H1 (cell line): ENCODE measurements at regions not wholly inside any gene's neighbourhood (a gene's known extent, or its start where the extent isn't known, plus 50 kb on each side); places are given as distances from the start of the nearest gene placed in this dataset.

Experiments
- CTCF ChIA-PET: fragments of 300-600 bp; sonication (Branson Sonifier 250); formaldehyde crosslinking; loops from one replicate; lab custom pipeline; 2021; ENCODE audit not compliant: partially characterized antibody; lab: Charles Lee
- POLR2A ChIA-PET: fragments of 300-600 bp; sonication (Branson Sonifier 250); formaldehyde crosslinking; loops from one replicate; lab custom pipeline; 2021; ENCODE audit warnings: inconsistent platforms; ENCODE audit not compliant: partially characterized antibody; lab: Charles Lee
- DNase-seq, 2 experiments: peaks; one replicate each; pipeline versions ENCODE4 v3.0.0 to v3.0.0-alpha.2; 2010 to 2022; ENCODE audit warnings: low spot score in 2 of 2, low read depth in 1 of 2, mixed read lengths in 1 of 2
- FAIRE-seq: peaks from 2 replicates; lab custom pipeline; 2011; peaks lifted over from hg19 to GRCh38; lab: Jason Lieb, UNC
- H2AFZ ChIP-seq: 2 replicates; pipeline ENCODE4 v1.8.1; 2012; ENCODE audit warnings: low read length, inconsistent platforms
- H2AK5ac ChIP-seq: 2 replicates; pipeline ENCODE4 v1.6.1; 2013; ENCODE audit warnings: low read depth, low read length
- H2BK120ac ChIP-seq: replicated peaks from 2 replicates; pipeline ENCODE3; 2013; ENCODE audit warnings: low read depth, low read length, inconsistent platforms
- H2BK12ac ChIP-seq: 2 replicates; pipeline ENCODE4 v1.6.1; 2013; ENCODE audit warnings: low read depth, low read length
- H2BK15ac ChIP-seq: 2 replicates; pipeline ENCODE4 v1.6.1; 2013; ENCODE audit warnings: low read length
- H2BK20ac ChIP-seq: 2 replicates; pipeline ENCODE4 v1.6.1; 2013; ENCODE audit warnings: low read length
- H2BK5ac ChIP-seq: 2 replicates; pipeline ENCODE4 v1.6.1; 2013; ENCODE audit warnings: low read depth, low read length
- H3K14ac ChIP-seq: 2 replicates; pipeline ENCODE4 v1.6.1; 2013; ENCODE audit warnings: inconsistent platforms; ENCODE audit not compliant: insufficient read length
- H3K18ac ChIP-seq: 2 replicates; pipeline ENCODE4 v1.6.1; 2013; ENCODE audit warnings: low read length; ENCODE audit errors: extremely low read depth
- H3K23ac ChIP-seq: 2 replicates; pipeline ENCODE4 v1.6.1; 2013; ENCODE audit warnings: inconsistent platforms; ENCODE audit not compliant: insufficient read length
- H3K23me2 ChIP-seq: 2 replicates; pipeline ENCODE4 v1.6.1; 2013; ENCODE audit warnings: low read depth, low read length
- H3K27ac ChIP-seq: 2 replicates; pipeline ENCODE4 v1.6.1; 2011; ENCODE audit warnings: low read depth, low read length, inconsistent platforms
- H3K27me3 ChIP-seq, 4 experiments: replicated peaks in 1 of 4; 1 replicate in 1 of 4; 2 replicates in 3 of 4; pipeline versions ENCODE4 v1.6.1 to v1.8.1; 2011 to 2013; ENCODE audit warnings: low read length in 3 of 4, mild to moderate bottlenecking in 3 of 4, inconsistent platforms in 2 of 4, mixed read lengths in 2 of 4, moderate library complexity in 1 of 4; ENCODE audit not compliant: control insufficient read depth in 3 of 4, insufficient read depth in 3 of 4; ENCODE audit errors: extremely low read depth in 1 of 4
- H3K36me3 ChIP-seq, 4 experiments: 2 replicates each; pipeline versions ENCODE4 v1.6.1 to v1.8.1; 2011 to 2013; ENCODE audit warnings: mild to moderate bottlenecking in 4 of 4, low read length in 3 of 4, moderate library complexity in 2 of 4, control low read depth in 1 of 4, inconsistent platforms in 1 of 4; ENCODE audit not compliant: insufficient read depth in 4 of 4, control insufficient read depth in 2 of 4
- H3K4ac ChIP-seq: replicated peaks from 2 replicates; pipeline ENCODE3; 2013; ENCODE audit warnings: low read length, low read depth, mixed read lengths, inconsistent platforms; ENCODE audit not compliant: insufficient read length
- H3K4me1 ChIP-seq, 4 experiments: replicated peaks in 1 of 4; 1 replicate in 1 of 4; 2 replicates in 3 of 4; pipeline versions ENCODE4 v1.6.1 to v1.8.1; 2011 to 2013; ENCODE audit warnings: low read length in 3 of 4, inconsistent platforms in 2 of 4, mixed read lengths in 1 of 4; ENCODE audit not compliant: insufficient read depth in 4 of 4, control insufficient read depth in 3 of 4
- H3K4me2 ChIP-seq, 2 experiments: 2 replicates each; pipeline versions ENCODE4 v1.6.1 to v1.8.1; 2011 to 2013; ENCODE audit warnings: low read depth in 2 of 2, low read length in 2 of 2, control low read depth in 1 of 2, inconsistent platforms in 1 of 2, mild to moderate bottlenecking in 1 of 2; ENCODE audit not compliant: insufficient read depth in 1 of 2
- H3K4me3 ChIP-seq, 4 experiments: fragments of 200-600, 300-600 bp in 1 of 4; sonication (generic), shearing (Covaris generic), sonication (Bioruptor Twin) in 1 of 4; 2 replicates each; pipeline versions ENCODE4 v1.5.1 to v1.8.1; 2011 to 2016; ENCODE audit warnings: low read length in 4 of 4, low read depth in 3 of 4, control low read depth in 2 of 4, inconsistent platforms in 2 of 4, mild to moderate bottlenecking in 2 of 4, mixed read lengths in 1 of 4, moderate library complexity in 1 of 4; ENCODE audit not compliant: insufficient read depth in 2 of 4; ENCODE audit errors: extremely low read depth in 1 of 4
- H3K56ac ChIP-seq: replicated peaks from 2 replicates; pipeline ENCODE3; 2013; ENCODE audit warnings: low read depth, mild to moderate bottlenecking, mixed read lengths, low read length, inconsistent platforms; ENCODE audit not compliant: insufficient read length
- H3K79me1 ChIP-seq: 2 replicates; pipeline ENCODE4 v1.6.1; 2013; ENCODE audit warnings: low read depth, low read length, control low read depth
- H3K79me2 ChIP-seq, 2 experiments: 2 replicates each; pipeline versions ENCODE4 v1.6.1 to v1.8.1; 2012 to 2013; ENCODE audit warnings: low read length in 2 of 2, mild to moderate bottlenecking in 2 of 2, inconsistent platforms in 1 of 2; ENCODE audit not compliant: insufficient read depth in 2 of 2, control insufficient read depth in 1 of 2
- H3K9ac ChIP-seq, 4 experiments: replicated peaks in 1 of 4; 1 replicate in 1 of 4; 2 replicates in 3 of 4; pipeline versions ENCODE4 v1.6.1 to v1.8.1; 2011 to 2013; ENCODE audit warnings: low read depth in 3 of 4, low read length in 3 of 4, control low read depth in 2 of 4, mild to moderate bottlenecking in 2 of 4, moderate library complexity in 2 of 4, inconsistent platforms in 1 of 4; ENCODE audit errors: extremely low read depth in 1 of 4
- H3K9me3 ChIP-seq, 2 experiments: 2 replicates each; pipeline versions ENCODE4 v1.6.1 to v1.8.1; 2012 to 2013; ENCODE audit warnings: mild to moderate bottlenecking in 2 of 2, moderate library complexity in 2 of 2, control low read depth in 1 of 2, inconsistent platforms in 1 of 2, low read depth in 1 of 2, low read length in 1 of 2, mixed read lengths in 1 of 2; ENCODE audit not compliant: insufficient read depth in 2 of 2
- H4K20me1 ChIP-seq, 2 experiments: replicated peaks in 1 of 2; 2 replicates each; pipeline versions ENCODE3 to v1.8.1; 2011 to 2013; ENCODE audit warnings: inconsistent platforms in 2 of 2, low read length in 2 of 2, mild to moderate bottlenecking in 1 of 2; ENCODE audit not compliant: insufficient read depth in 2 of 2, control insufficient read depth in 1 of 2
- H4K5ac ChIP-seq: 2 replicates; pipeline ENCODE4 v1.6.1; 2013; ENCODE audit warnings: low read length, low read depth, mixed read lengths, inconsistent platforms; ENCODE audit not compliant: insufficient read length
- H4K8ac ChIP-seq: 2 replicates; pipeline ENCODE4 v1.8.0; 2013; ENCODE audit warnings: mild to moderate bottlenecking, moderate library complexity, low read length, inconsistent platforms; ENCODE audit not compliant: insufficient read depth; ENCODE audit errors: extremely low read depth
- H4K91ac ChIP-seq: replicated peaks from 2 replicates; pipeline ENCODE3; 2013; ENCODE audit warnings: low read length, mixed read lengths, inconsistent platforms; ENCODE audit not compliant: insufficient read length
- BACH1 ChIP-seq: IDR thresholded peaks from 2 replicates; pipeline ENCODE4 v1.6.1; 2012; ENCODE audit warnings: low read length, improper control_type of control experiment
- CHD2 ChIP-seq: IDR thresholded peaks from 2 replicates; pipeline ENCODE4 v1.6.1; 2012; ENCODE audit warnings: low read length, improper control_type of control experiment
- EGR1 ChIP-seq: IDR thresholded peaks from 2 replicates; pipeline ENCODE4 v1.6.1; 2011; ENCODE audit warnings: low read depth, low read length, borderline replicate concordance
- GABPA ChIP-seq: IDR thresholded peaks from 2 replicates; pipeline ENCODE4 v1.6.1; 2011; ENCODE audit warnings: mild to moderate bottlenecking, low read length, moderate library complexity, borderline replicate concordance; ENCODE audit not compliant: insufficient read depth
- GTF2F1 ChIP-seq: IDR thresholded peaks from 2 replicates; pipeline ENCODE4 v1.6.1; 2012; ENCODE audit warnings: low read depth, low read length, improper control_type of control experiment, borderline replicate concordance
- KDM1A ChIP-seq: fragments of 200-600, 300-600 bp; sonication (generic); IDR thresholded peaks from 2 replicates; pipeline ENCODE4 v1.7.1; 2016; ENCODE audit warnings: mild to moderate bottlenecking, low read length, borderline replicate concordance
- NANOG ChIP-seq: IDR thresholded peaks from 2 replicates; pipeline ENCODE4 v1.6.1; 2011; ENCODE audit warnings: low read length, low read depth, mild to moderate bottlenecking, inconsistent platforms; ENCODE audit not compliant: insufficient read depth, poor library complexity, severe bottlenecking
- RAD21 ChIP-seq, 2 experiments: IDR thresholded peaks in 1 of 2; conservative IDR thresholded peaks in 1 of 2; 2 replicates each; pipeline ENCODE4 v1.6.1; 2011; ENCODE audit warnings: low read depth in 2 of 2, low read length in 2 of 2, improper control_type of control experiment in 1 of 2, inconsistent platforms in 1 of 2, mild to moderate bottlenecking in 1 of 2, moderate library complexity in 1 of 2
- RFX5 ChIP-seq: IDR thresholded peaks from 2 replicates; pipeline ENCODE4 v1.6.1; 2011; ENCODE audit warnings: low read depth, low read length, improper control_type of control experiment, borderline replicate concordance
- SP4 ChIP-seq: IDR thresholded peaks from 2 replicates; pipeline ENCODE4 v1.6.1; 2012; ENCODE audit warnings: low read length, inconsistent platforms
- TEAD4 ChIP-seq: IDR thresholded peaks from 2 replicates; pipeline ENCODE4 v1.6.1; 2012; ENCODE audit warnings: low read depth, low read length, inconsistent platforms, mixed read lengths
- ZNF274 ChIP-seq: IDR thresholded peaks from 2 replicates; pipeline ENCODE4 v1.7.0; 2012; ENCODE audit warnings: low read length, borderline replicate concordance; ENCODE audit errors: extremely low read depth
- WGBS, 2 experiments: shearing (Covaris generic) in 1 of 2; methylation state at CpG; one replicate each; pipeline versions ENCODE4 v1.1.6 to v1.1.7; 2013 to 2015; ENCODE audit warnings: low lambda C conversion rate in 2 of 2, mixed read lengths in 2 of 2, inconsistent platforms in 1 of 2, low coverage in 1 of 2, missing lambda C conversion rate in 1 of 2; ENCODE audit not compliant: insufficient replicate concordance in 2 of 2, insufficient coverage in 1 of 2, insufficient read length in 1 of 2; ENCODE audit errors: extremely low coverage in 1 of 2, missing lambda C conversion rate in 1 of 2; 5-methylcytosine and 5-hydroxymethylcytosine counted together

GRCh38 chr9:110016340-110016739 is 191.6 kb downstream of the C9orf152 start:
- TF ChIP-seq TEAD4 (no peak), NANOG (no peak), RFX5 (no peak), CHD2 (no peak), KDM1A (no peak), GABPA (no peak), GTF2F1 (no peak), BACH1 (no peak), RAD21 (IDR thresholded peaks at IDR 0.05 in 1 of 2, conservative IDR thresholded peaks at IDR 0.05 in 1 of 2; ENCODE audit: low read depth in 2 of 2, low read length in 2 of 2) (no peak), SP4 (no peak), ZNF274 (no peak), EGR1 (no peak)
- Histone ChIP-seq H3K4ac (no peak overlapping the region), H3K9me3 (no peaks in the 10 kb centered on the region), H2BK12ac (no peak overlapping the region), H3K27me3 (no peaks in the 10 kb centered on the region), H4K8ac (no peak overlapping the region), H3K27ac (no peak overlapping the region), H2BK15ac (no peak overlapping the region), H3K14ac (no peak overlapping the region), H3K23ac (no peak overlapping the region), H2AFZ (no peak overlapping the region), H3K9ac (no peak overlapping the region), H4K5ac (no peak overlapping the region), H3K79me1 (no peaks in the 10 kb centered on the region), H2AK5ac (no peak overlapping the region), H3K4me2 (no peak overlapping the region), H2BK5ac (no peak overlapping the region), H3K36me3 (no peaks in the 10 kb centered on the region), H3K4me1 (no peaks in the 10 kb centered on the region), H3K56ac (no peak overlapping the region), H3K4me3 (no peak overlapping the region), H2BK120ac (no peak overlapping the region), H4K20me1 (no peaks in the 10 kb centered on the region), H4K91ac (no peak overlapping the region), H3K23me2 (no peaks in the 10 kb centered on the region), H3K18ac (no peak overlapping the region), H3K79me2 (no peaks in the 10 kb centered on the region), H2BK20ac (no peak overlapping the region)
- DNase-seq (no peak), FAIRE-seq (no peak)
- 89% methylated on average over 2 of the region's 2 CpGs; no CpG with 5 or more reads in 1 of the 2 experiments for WGBS, 2 experiments
- ChIA-PET POLR2A (interaction anchor here (1.4 kb wide), 1 partner anchor 10 kb away, joined by 4 read pairs; no protein-coding TSS in a partner anchor), CTCF (interaction anchor here (0.7 to 1.2 kb wide), 3 partner anchors 10 to 148 kb away, joined by 3 to 4 read pairs (median 3); no protein-coding TSS in a partner anchor)
